ENCODE measurements at regions not wholly inside any gene's neighbourhood (a gene's known extent, or its start where the extent isn't known, plus 50 kb on each side); places are given as distances from the start of the nearest gene placed in this dataset.

DNA sequence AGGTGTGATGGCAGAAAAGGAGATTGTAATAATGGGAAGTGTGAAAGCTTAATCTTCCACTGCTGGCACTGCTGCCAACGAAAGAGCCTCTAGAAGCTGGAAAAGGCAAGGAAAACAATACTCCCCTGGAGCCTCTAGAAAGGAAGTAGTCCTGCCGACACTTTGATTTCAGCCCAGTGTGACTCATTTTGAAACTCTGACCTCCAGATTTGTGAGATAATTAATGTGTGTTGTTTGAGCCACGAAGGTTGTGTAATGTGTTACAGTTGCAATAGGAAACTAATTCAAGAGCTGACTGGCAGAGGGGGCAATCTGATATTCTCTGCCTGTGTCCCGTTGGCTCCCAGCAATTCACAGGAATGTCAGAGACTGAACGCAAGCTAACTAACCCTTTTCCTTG lies 219.2 kb upstream of the UBE2E3 start:
- Mint-ChIP-seq H3K27me3 (no peaks in the 10 kb centered on the region), H3K4me1 (ENCODE audit: low read depth) (peaks cover 11% of the 10 kb centered on the region), H3K4me3 (ENCODE audit: low read depth) (no peak overlapping the region), H3K9me3 (ENCODE audit: low read depth) (peaks cover 1% of the 10 kb centered on the region), H3K36me3 (ENCODE audit: insufficient read depth) (no peaks in the 10 kb centered on the region), H3K27ac (no peak overlapping the region)
- TF ChIP-seq, protein P1, sequence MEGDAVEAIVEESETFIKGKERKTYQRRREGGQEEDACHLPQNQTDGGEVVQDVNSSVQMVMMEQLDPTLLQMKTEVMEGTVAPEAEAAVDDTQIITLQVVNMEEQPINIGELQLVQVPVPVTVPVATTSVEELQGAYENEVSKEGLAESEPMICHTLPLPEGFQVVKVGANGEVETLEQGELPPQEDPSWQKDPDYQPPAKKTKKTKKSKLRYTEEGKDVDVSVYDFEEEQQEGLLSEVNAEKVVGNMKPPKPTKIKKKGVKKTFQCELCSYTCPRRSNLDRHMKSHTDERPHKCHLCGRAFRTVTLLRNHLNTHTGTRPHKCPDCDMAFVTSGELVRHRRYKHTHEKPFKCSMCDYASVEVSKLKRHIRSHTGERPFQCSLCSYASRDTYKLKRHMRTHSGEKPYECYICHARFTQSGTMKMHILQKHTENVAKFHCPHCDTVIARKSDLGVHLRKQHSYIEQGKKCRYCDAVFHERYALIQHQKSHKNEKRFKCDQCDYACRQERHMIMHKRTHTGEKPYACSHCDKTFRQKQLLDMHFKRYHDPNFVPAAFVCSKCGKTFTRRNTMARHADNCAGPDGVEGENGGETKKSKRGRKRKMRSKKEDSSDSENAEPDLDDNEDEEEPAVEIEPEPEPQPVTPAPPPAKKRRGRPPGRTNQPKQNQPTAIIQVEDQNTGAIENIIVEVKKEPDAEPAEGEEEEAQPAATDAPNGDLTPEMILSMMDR (IDR thresholded peaks at IDR 0.05; ENCODE audit: unreplicated experiment) = no peak
- no peak for DNase-seq (ENCODE audit: low spot score, unreplicated experiment)

DNA sequence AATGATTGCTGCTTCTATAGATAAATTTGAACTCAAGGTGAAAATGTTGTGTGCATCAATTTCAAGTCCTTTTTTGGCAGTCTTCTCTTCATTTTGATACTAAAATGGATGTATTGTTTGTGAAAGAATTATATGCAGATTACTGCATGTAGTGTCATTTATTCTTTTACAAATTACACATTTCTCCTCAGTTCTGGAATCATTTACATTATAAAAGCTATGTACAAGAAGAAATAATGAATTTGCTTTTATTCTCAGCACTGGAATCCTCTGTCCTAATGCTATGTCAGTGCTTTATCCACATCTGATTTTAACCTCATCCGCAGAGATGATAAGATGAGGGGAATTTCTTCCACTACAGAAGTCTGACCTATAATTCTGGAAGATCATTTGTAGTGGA lies 220.8 kb upstream of the UBE2E3 start:
- H3K9me3 Mint-ChIP-seq (ENCODE audit: low read depth) = no peaks in the 10 kb centered on the region
- H3K4me3 Mint-ChIP-seq (ENCODE audit: low read depth) = no peak overlapping the region
- TF ChIP-seq, protein P1 (IDR thresholded peaks at IDR 0.05; ENCODE audit: unreplicated experiment) = no peak
- no peaks in the 10 kb centered on the region for H3K27me3 Mint-ChIP-seq
- H3K36me3 Mint-ChIP-seq (ENCODE audit: insufficient read depth) = no peaks in the 10 kb centered on the region
- no peak for DNase-seq (ENCODE audit: low spot score, unreplicated experiment)
- H3K4me1 Mint-ChIP-seq (ENCODE audit: low read depth) = peaks cover 11% of the 10 kb centered on the region
- H3K27ac Mint-ChIP-seq = no peak overlapping the region

DNA sequence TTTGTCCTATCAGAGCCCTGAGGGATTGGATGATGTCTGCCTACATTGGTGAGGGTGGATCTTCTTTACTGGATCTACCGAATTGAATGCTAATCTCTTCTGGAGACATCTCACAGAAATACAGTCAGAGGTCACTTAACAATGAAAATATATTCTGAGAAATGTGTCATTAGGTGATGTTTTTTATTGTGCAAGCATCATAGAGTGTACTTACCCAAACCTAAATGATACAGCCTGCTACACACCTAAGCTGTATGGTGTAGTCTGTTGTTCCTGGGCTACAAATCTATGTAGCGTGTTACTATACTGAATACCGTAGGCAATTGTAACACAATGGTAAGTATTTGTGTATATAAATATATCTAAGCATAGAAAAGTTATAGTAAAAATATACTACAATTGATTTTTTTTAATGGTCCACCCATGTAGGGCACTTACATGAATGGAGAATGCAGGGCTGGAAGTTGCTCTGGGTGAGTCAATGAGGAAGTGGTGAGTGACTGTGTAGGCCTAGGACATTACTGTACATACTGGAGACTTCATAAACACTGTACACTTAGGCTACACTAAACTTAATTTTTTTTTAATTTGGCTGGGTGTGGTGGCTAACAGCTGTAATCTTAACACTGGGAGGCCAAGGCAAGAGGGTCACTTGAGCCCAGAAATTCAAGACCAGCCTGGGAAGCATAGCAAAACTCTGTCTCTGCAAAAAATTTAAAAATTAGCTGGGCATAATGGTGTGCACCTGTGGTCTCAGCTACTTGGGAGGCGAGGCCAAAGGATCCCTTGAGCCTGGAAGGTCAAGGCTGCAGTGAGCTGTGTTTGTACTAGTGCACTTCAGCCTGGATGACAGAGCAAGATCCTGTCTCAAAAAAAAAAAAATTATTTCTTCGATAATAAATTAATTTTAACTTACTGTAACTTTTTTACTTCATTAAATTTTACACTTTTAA lies 226.3 kb upstream of the UBE2E3 start:
- Mint-ChIP-seq H3K27ac (no peak overlapping the region), H3K4me1 (ENCODE audit: low read depth) (no peaks in the 10 kb centered on the region), H3K4me3 (ENCODE audit: low read depth) (no peak overlapping the region), H3K27me3 (no peaks in the 10 kb centered on the region), H3K36me3 (ENCODE audit: insufficient read depth) (no peaks in the 10 kb centered on the region), H3K9me3 (ENCODE audit: low read depth) (no peaks in the 10 kb centered on the region)
- no peak for DNase-seq (ENCODE audit: low spot score, unreplicated experiment)
- TF ChIP-seq, protein P1 (IDR thresholded peaks at IDR 0.05; ENCODE audit: unreplicated experiment) = no peak

DNA sequence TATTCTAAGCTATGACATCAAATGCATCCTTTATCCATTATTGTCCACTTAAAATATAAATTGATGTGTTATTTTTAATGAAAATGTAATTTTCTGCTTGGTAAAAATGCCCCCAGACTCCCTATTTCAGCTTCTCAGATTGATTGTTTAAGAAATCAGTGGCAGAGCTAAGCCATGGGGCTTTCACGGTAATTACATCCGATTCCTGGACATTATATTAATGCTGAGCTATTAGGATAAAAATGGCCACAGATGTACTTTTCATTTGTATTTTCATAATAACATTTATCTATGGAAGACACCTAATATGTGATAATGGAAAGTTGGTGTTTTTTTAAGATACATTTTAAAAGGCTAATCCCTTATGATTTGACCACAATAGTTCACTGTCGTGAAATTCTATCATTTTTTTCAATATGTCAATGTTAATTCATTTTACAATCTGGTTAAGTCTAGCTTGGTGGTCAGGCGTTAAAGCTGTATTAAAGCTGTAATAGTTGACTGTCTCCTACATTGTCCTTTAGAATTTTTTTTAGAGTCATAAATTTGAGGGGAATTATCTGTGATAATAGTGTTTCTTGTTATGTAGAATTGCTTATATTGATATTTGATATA lies 229.0 kb upstream of the UBE2E3 start:
- Mint-ChIP-seq H3K9me3 (ENCODE audit: low read depth) (no peaks in the 10 kb centered on the region), H3K4me3 (ENCODE audit: low read depth) (no peak overlapping the region), H3K4me1 (ENCODE audit: low read depth) (no peaks in the 10 kb centered on the region), H3K27me3 (no peaks in the 10 kb centered on the region), H3K27ac (no peak overlapping the region), H3K36me3 (ENCODE audit: insufficient read depth) (no peaks in the 10 kb centered on the region)
- TF ChIP-seq, protein P1 (IDR thresholded peaks at IDR 0.05; ENCODE audit: unreplicated experiment) = no peak
- no peak for DNase-seq (ENCODE audit: low spot score, unreplicated experiment)

DNA sequence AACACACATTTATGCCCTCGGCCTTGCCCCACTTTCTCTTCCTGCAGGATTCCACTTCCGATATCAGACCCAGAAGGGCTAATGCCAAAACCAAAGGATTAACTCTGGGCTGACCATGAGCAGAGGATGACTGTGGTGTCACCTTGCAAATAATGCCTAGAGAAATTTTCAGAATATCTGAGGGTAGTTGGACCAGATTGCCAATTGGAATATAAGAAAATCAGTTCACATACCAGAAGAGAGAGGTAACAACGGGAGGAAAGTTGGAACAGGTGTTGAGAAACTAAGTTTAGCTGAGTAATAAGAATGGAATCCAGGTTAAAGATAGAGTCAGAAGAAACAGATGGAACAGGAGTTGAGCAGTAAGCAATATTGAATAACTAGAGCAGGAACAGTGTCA lies 232.7 kb upstream of the UBE2E3 start:
- H3K27ac Mint-ChIP-seq = no peak overlapping the region
- H3K9me3 Mint-ChIP-seq (ENCODE audit: low read depth) = no peaks in the 10 kb centered on the region
- H3K4me3 Mint-ChIP-seq (ENCODE audit: low read depth) = no peak overlapping the region
- no peaks in the 10 kb centered on the region for H3K4me1 Mint-ChIP-seq (ENCODE audit: low read depth)
- TF ChIP-seq, protein P1 (IDR thresholded peaks at IDR 0.05; ENCODE audit: unreplicated experiment) = no peak
- H3K27me3 Mint-ChIP-seq = no peaks in the 10 kb centered on the region
- no peak for DNase-seq (ENCODE audit: low spot score, unreplicated experiment)
- H3K36me3 Mint-ChIP-seq (ENCODE audit: insufficient read depth) = no peaks in the 10 kb centered on the region

Measured in progenitor cell of endocrine pancreas (in vitro differentiated cells).